Choroid plexus epithelial cell (primary cell): ENCODE measurements at regions not wholly inside any gene's neighbourhood (a gene's known extent, or its start where the extent isn't known, plus 50 kb on each side); places are given as distances from the start of the nearest gene placed in this dataset.
"Not testable (repeated sequence)": the region's sequence is repeated elsewhere in the genome, so short reads cannot be mapped to it uniquely, and the experiment has no call there.

Source experiments
- DNase-seq: peaks from one replicate; pipeline ENCODE4 v3.0.0-alpha.2; 2010; ENCODE audit warnings: low read depth
- H3K4me3 ChIP-seq: 2 replicates; pipeline ENCODE4 v1.5.1; 2011; ENCODE audit warnings: low read depth, mild to moderate bottlenecking, control low read depth, low read length, moderate library complexity
- TF ChIP-seq, protein P1 (sequence below): conservative IDR thresholded peaks from 2 replicates; pipeline ENCODE4 v1.5.1; 2011; ENCODE audit warnings: low read depth, mild to moderate bottlenecking, control low read depth, inconsistent platforms, low read length, moderate library complexity

DNA sequence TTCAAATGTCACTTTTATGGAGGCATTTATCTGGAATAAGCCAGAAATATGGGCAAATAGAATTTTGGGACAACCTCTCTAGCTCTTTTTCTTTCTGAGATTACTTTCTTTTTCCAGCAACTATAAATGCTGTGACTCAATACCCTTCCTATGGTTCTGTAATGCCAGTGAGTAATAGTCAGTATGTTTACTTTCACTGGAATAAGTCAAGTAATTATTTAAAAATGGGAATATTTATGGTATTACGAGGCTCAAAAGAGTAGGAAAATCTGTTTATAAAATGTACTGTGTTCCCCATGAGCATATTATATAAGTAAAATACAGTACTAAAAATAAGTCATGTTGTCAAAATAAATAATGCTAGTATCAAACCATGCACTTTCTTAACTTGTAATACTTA, 750.5 kb downstream of the LUZP2 start:
- TF ChIP-seq, protein P1, sequence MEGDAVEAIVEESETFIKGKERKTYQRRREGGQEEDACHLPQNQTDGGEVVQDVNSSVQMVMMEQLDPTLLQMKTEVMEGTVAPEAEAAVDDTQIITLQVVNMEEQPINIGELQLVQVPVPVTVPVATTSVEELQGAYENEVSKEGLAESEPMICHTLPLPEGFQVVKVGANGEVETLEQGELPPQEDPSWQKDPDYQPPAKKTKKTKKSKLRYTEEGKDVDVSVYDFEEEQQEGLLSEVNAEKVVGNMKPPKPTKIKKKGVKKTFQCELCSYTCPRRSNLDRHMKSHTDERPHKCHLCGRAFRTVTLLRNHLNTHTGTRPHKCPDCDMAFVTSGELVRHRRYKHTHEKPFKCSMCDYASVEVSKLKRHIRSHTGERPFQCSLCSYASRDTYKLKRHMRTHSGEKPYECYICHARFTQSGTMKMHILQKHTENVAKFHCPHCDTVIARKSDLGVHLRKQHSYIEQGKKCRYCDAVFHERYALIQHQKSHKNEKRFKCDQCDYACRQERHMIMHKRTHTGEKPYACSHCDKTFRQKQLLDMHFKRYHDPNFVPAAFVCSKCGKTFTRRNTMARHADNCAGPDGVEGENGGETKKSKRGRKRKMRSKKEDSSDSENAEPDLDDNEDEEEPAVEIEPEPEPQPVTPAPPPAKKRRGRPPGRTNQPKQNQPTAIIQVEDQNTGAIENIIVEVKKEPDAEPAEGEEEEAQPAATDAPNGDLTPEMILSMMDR: no peak
- no peak overlapping the region for H3K4me3 ChIP-seq
- peak; percentile 10 for DNase-seq

DNA sequence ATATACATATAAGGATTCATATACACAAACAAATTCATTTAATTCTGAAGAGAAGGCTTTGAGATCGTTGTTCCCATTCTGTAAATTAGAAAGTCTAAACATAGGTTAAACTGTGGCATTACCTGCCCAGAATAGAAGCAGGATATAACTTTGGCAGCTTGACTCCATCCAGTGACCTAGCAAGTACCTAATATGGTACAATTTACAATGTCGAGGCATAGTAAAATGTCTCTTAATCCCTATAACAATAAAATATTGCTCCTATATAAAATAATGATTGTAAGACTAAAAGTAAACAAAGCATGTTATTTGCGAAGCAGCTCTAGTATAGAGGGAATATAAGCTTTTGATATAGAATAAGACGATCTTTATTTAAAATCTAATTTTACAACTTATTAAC, 756.0 kb downstream of the LUZP2 start:
- DNase-seq: no peak
- no peak overlapping the region for H3K4me3 ChIP-seq
- TF ChIP-seq, protein P1: no peak

DNA sequence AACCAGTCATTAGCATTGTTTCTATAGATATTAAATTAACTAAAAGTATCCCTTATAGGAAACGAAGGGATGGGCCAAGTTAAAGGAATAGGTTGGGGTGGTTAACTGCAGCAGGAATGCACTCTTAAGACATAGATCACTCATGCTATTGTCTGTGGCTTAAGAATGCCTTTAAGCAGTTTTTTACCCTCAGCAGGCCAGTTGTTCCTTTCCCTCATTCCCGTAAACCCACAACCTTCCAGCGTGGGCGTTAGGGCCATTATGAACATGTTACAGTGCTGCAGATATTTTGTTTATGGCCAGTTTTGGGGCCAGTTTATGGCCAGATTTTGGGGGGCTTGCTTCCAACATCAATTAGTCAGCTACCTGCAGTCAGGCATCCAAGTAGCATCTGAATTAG, 767.0 kb downstream of the LUZP2 start:
- not testable (repeated sequence) for H3K4me3 ChIP-seq, DNase-seq

DNA sequence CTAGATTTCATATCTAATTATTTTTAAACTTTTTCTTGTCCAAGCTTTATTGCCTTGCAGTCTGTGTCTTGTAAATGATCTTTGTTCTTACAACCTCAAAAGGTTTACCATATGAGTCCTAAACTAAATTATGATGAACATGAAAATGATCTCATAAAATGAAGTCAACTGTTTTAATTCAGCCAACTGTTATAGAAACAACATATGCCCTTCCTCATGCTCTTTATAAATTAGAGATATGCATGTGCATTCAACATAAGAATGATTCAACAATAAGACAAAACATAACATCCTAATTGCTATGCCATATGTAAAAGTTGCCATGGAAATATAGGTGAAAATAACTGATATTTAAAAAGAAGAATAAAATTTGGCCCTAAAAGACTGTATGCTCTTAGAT, 774.4 kb downstream of the LUZP2 start:
- DNase-seq: no peak
- TF ChIP-seq, protein P1: no peak

DNA sequence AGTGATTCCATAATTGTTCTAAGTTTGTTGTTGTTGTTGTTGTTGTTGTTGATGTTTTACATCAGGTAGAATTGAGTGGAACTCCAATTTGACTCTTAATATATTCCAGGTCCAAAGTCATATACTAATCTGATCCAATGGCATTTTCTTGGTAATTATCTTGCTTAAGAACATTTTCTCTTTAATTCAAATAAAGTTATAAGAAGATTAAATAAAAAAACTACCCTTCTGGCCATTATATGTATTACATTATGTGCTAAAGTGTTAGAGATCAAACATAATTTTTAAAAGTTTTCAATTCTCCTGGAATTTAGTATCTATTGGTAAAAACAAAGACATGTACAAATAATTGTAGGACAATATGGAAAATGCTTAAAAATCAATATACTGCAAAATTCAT, 775.4 kb downstream of the LUZP2 start:
- TF ChIP-seq, protein P1: no peak
- no peak for DNase-seq
- H3K4me3 ChIP-seq: no peak overlapping the region

More for the DNA sequence above, 774.4 kb downstream of the LUZP2 start:
- H3K4me3 ChIP-seq: no peak overlapping the region

DNA sequence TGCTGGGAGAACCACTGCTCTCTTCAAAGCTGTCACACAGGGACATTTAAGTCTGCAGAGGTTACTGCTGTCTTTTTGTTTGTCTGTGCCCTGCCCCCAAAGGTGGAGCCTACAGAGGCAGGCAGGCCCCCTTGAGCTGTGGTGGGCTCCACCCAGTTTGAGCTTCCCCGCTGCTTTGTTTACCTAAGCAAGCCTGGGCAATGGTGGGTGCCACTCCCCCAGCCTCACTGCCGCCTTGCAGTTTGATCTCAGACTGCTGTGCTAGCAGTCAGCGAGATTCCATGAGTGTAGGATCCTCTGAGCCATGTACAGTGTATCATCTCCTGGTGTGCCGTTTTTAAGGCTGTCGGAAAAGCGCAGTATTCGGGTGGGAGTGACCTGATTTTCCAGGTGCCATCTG, 784.0 kb downstream of the LUZP2 start:
- H3K4me3 ChIP-seq, DNase-seq: not testable (repeated sequence)

DNA sequence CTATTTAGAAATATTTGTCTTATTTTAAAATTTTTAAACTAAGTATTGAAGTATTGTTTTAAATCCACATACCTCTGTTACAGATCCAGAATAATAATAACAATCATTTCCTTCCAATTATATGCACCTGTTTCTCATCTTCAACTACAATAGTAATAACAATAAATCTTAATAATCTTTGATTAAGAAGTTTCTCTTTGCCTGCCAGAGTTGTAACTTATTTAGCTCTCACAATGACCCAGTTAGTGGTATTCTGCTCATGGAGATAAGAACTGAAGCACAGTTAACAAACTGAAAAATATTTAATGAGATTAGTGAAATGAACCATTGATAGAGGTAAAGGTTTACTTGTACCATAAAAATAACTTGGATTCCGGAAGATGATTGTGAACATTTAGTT, 796.3 kb downstream of the LUZP2 start:
- no peak for DNase-seq
- TF ChIP-seq, protein P1: no peak
- no peak overlapping the region for H3K4me3 ChIP-seq

DNA sequence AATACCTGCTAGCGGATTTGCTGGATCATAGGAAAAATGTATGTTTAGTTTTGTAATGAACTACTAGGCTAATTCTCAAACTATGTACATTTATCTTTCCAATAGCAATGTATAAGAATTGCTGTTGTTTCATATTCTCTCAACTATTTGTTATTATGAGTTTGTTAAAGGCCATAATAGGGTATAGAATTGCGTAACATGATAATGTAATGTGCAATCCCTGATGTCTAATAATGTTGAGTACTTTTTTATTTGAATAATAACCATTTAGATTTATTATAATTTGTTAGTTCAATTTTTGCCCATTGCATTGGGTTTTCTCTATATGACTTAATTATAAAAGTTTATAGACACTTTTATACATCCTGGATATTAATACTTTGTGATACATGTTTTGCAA, 801.6 kb downstream of the LUZP2 start:
- no peak overlapping the region for H3K4me3 ChIP-seq
- TF ChIP-seq, protein P1: no peak
- no peak for DNase-seq
